GM13976 (cell line): ENCODE measurements at regions not wholly inside any gene's neighbourhood (a gene's known extent, or its start where the extent isn't known, plus 50 kb on each side); places are given as distances from the start of the nearest gene placed in this dataset.
A peak's percentile ranks its signal among the peaks of the same experiment; 100 is the strongest.
"Not testable (repeated sequence)": the region's sequence is repeated elsewhere in the genome, so short reads cannot be mapped to it uniquely, and the experiment has no call there.

ENCODE experiments used
- DNase-seq: peaks from one replicate; pipeline ENCODE4 v3.0.0; 2012; ENCODE audit warnings: low spot score
- CTCF ChIP-seq: IDR thresholded peaks from 2 replicates; pipeline ENCODE4 v1.5.1; 2012; ENCODE audit warnings: borderline replicate concordance, mild to moderate bottlenecking; ENCODE audit not compliant: insufficient read depth; ENCODE audit errors: extremely low read depth, missing control alignments, control extremely low read depth
- in situ Hi-C: fragments of 300-500 bp; cut with MboI; formaldehyde crosslinking; loops from one replicate; pipeline ENCODE4 v1.12.0; 2022; ENCODE audit warnings: low sequenced_read_pairs, mixed read lengths, inconsistent platforms; ENCODE audit not compliant: unreplicated experiment

- no peak for DNase-seq
- in situ Hi-C loops: no loop called here
- no peak for TF ChIP-seq CTCF
Observed at GRCh38 chr2:161068670-161069069, 91.6 kb upstream of the TANK start.

- TF ChIP-seq CTCF: no peak
- in situ Hi-C loops: no loop called here
- DNase-seq: no peak
Observed at GRCh38 chr2:161070693-161071479, 89.3 kb upstream of the TANK start.

- DNase-seq, in situ Hi-C loops: not testable (repeated sequence)
Observed at GRCh38 chr2:161072436-161072835, 87.8 kb upstream of the TANK start.

GRCh38 chr2:161075701-161076100, 84.5 kb upstream of the TANK start:
- no peak for DNase-seq
- no peak for TF ChIP-seq CTCF
- in situ Hi-C loops: no loop called here

GRCh38 chr2:161076936-161077335, 83.3 kb upstream of the TANK start:
- no peak for DNase-seq
- TF ChIP-seq CTCF: no peak
- in situ Hi-C loops: no loop called here

- no peak for TF ChIP-seq CTCF
- in situ Hi-C loops: no loop called here
- peak; percentile 12 for DNase-seq
Observed at GRCh38 chr2:161077367-161078210, 82.6 kb upstream of the TANK start.

- no peak for TF ChIP-seq CTCF
- in situ Hi-C loops: no loop called here
- no peak for DNase-seq
Observed at GRCh38 chr2:161078211-161078539, 82.1 kb upstream of the TANK start.
